DMS153 (cell line): ENCODE measurements at regions not wholly inside any gene's neighbourhood (a gene's known extent, or its start where the extent isn't known, plus 50 kb on each side); places are given as distances from the start of the nearest gene placed in this dataset.

Experiments used
- DNase-seq: peaks from one replicate; lab custom pipeline; 2025; lab: John Stamatoyannopoulos, UW

GRCh38 chr1:57724535-57724934 lies 300.7 kb upstream of the DAB1 start:
- no peak for DNase-seq

GRCh38 chr1:57722285-57722978 lies 298.6 kb upstream of the DAB1 start:
- no peak for DNase-seq

- DNase-seq, result no peak
These were observed 297.1 kb upstream of the DAB1 start for GRCh38 chr1:57721001-57721400.

GRCh38 chr1:57719274-57719673 lies 295.4 kb upstream of the DAB1 start:
- no peak for DNase-seq

- no peak for DNase-seq
These were observed 289.6 kb upstream of the DAB1 start for GRCh38 chr1:57713501-57713900.

- no peak for DNase-seq
These were observed 289.0 kb upstream of the DAB1 start for GRCh38 chr1:57712846-57713245.

GRCh38 chr1:57711326-57711725 lies 287.5 kb upstream of the DAB1 start:
- DNase-seq, result no peak

GRCh38 chr1:57707631-57708030 lies 283.8 kb upstream of the DAB1 start:
- DNase-seq, result no peak

- DNase-seq, result no peak
These were observed 281.0 kb upstream of the DAB1 start for GRCh38 chr1:57704811-57705210.

- no peak for DNase-seq
These were observed 280.4 kb upstream of the DAB1 start for GRCh38 chr1:57704231-57704630.

GRCh38 chr1:57696904-57697303 lies 273.0 kb upstream of the DAB1 start:
- no peak for DNase-seq

GRCh38 chr1:57696043-57696442 lies 272.2 kb upstream of the DAB1 start:
- no peak for DNase-seq

- no peak for DNase-seq
These were observed 262.4 kb upstream of the DAB1 start for GRCh38 chr1:57686306-57686705.

- DNase-seq, result no peak
These were observed 259.4 kb upstream of the DAB1 start for GRCh38 chr1:57683037-57683942.

GRCh38 chr1:57678138-57678537 lies 254.3 kb upstream of the DAB1 start:
- peak; percentile 93 for DNase-seq

- no peak for DNase-seq
These were observed 251.9 kb upstream of the DAB1 start for GRCh38 chr1:57675776-57676175.

- DNase-seq, result no peak
These were observed 250.9 kb upstream of the DAB1 start for GRCh38 chr1:57674801-57675200.

- no peak for DNase-seq
These were observed 248.7 kb upstream of the DAB1 start for GRCh38 chr1:57672346-57673140.

GRCh38 chr1:57671750-57672149 lies 247.9 kb upstream of the DAB1 start:
- DNase-seq, result no peak

- DNase-seq, result no peak
These were observed 235.9 kb upstream of the DAB1 start for GRCh38 chr1:57659804-57660203.

- no peak for DNase-seq
These were observed 231.3 kb upstream of the DAB1 start for GRCh38 chr1:57655161-57655560.

- DNase-seq, result no peak
These were observed 220.8 kb upstream of the DAB1 start for GRCh38 chr1:57644667-57645066.

- no peak for DNase-seq
These were observed 214.4 kb upstream of the DAB1 start for GRCh38 chr1:57638239-57638638.
